HL-60 (cell line): ENCODE measurements at regions not wholly inside any gene's neighbourhood (a gene's known extent, or its start where the extent isn't known, plus 50 kb on each side); places are given as distances from the start of the nearest gene placed in this dataset.

Experiments used
- CTCF ChIP-seq: IDR thresholded peaks from one replicate; pipeline ENCODE4 v1.5.1; 2011; ENCODE audit warnings: low read length, control low read depth, inconsistent platforms; ENCODE audit not compliant: insufficient read depth
- GABPA ChIP-seq: IDR thresholded peaks from 2 replicates; pipeline ENCODE4 v1.6.1; 2012; ENCODE audit warnings: low read depth
- POLR2AphosphoS5 ChIP-seq: IDR thresholded peaks from 2 replicates; pipeline ENCODE4 v1.6.1; 2012; ENCODE audit warnings: low read depth
- REST ChIP-seq: IDR thresholded peaks from 2 replicates; pipeline ENCODE4 v1.6.1; 2012; ENCODE audit warnings: low read depth; ENCODE audit not compliant: insufficient replicate concordance
- SPI1 ChIP-seq: IDR thresholded peaks from 2 replicates; pipeline ENCODE4 v1.6.1; 2012; ENCODE audit warnings: low read depth, mild to moderate bottlenecking, borderline replicate concordance

DNA sequence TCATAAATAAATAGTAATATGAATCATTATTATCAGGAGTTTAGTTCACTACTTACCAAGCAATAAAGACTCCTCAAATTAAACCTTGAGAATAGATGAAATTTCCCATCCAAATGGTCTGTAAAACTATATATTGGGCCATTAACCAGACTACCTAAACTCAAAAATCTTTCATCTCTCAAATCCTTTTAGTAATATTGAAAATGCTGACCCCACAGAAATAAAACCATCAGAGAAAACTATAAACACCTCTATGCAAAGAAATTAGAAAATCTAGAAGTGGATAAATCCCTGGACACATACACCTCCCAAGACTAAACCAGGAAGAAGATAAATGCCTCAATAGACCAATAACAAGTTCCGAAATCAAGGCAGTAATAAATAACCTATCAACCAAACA lies 723.2 kb downstream of the TLE4 start:
- TF ChIP-seq GABPA (no peak), CTCF (no peak), POLR2AphosphoS5 (no peak), REST (no peak), SPI1 (no peak)
